GM12878 (cell line): ENCODE measurements at regions not wholly inside any gene's neighbourhood (a gene's known extent, or its start where the extent isn't known, plus 50 kb on each side); places are given as distances from the start of the nearest gene placed in this dataset.

Source experiments
- ATAC-seq: fragments of 200-7000 bp; cut with Tn5 transposase; 3 replicates; pipeline ENCODE4 v1.9.1; 2020; ENCODE audit warnings: mild to moderate bottlenecking, moderate library complexity
- BruUV-seq: library from RNA; stranded (reverse); fragments of 400-500 nt; replicated peaks from 2 replicates; lab custom pipeline; 2021; lab: Mats Ljungman, UMichigan
- CTCF ChIA-PET: fragments of 300-600 bp; sonication (Branson Sonifier 250); formaldehyde crosslinking; extraction: SDS; loops from one replicate; lab custom pipeline; 2021; ENCODE audit warnings: inconsistent platforms; lab: Yijun Ruan, JAX
- POLR2A ChIA-PET: fragments of 350-600 bp; formaldehyde crosslinking; extraction: SDS; loops from one replicate; lab custom pipeline; 2021; ENCODE audit warnings: inconsistent platforms; lab: Charles Lee
- RAD21 ChIA-PET: fragments of 300-600 bp; sonication (Branson Sonifier 250); formaldehyde crosslinking; loops from one replicate; lab custom pipeline; 2023; ENCODE audit warnings: antibody characterized with exemption; ENCODE audit not compliant: unreplicated experiment; lab: Charles Lee
- SMC1A ChIA-PET: fragments of 300-600 bp; sonication (Branson Sonifier 250); formaldehyde crosslinking; loops from one replicate; lab custom pipeline; 2023; ENCODE audit not compliant: unreplicated experiment, uncharacterized antibody; lab: Charles Lee
- DNase-seq: peaks from one replicate; pipeline ENCODE4 v3.0.0-alpha.2; 2011; ENCODE audit warnings: low read depth, low spot score
- FAIRE-seq: peaks from 3 replicates; lab custom pipeline; 2011; peaks lifted over from hg19 to GRCh38; lab: Jason Lieb, UNC
- H2AFZ ChIP-seq: 2 replicates; pipeline ENCODE4 v1.6.0; 2011; ENCODE audit warnings: low read depth, low read length, control low read depth; ENCODE audit not compliant: control insufficient read depth
- H3K27ac ChIP-seq: 2 replicates; pipeline ENCODE4 v1.5.1; 2011; ENCODE audit warnings: control low read depth; ENCODE audit not compliant: control insufficient read depth, insufficient read depth
- H3K27me3 ChIP-seq, 2 experiments: replicated peaks in 1 of 2; 2 replicates each; pipeline versions ENCODE4 v1.6.0 to v1.6.1; 2011; ENCODE audit warnings: low read length in 1 of 2; ENCODE audit not compliant: control insufficient read depth in 2 of 2, insufficient read depth in 2 of 2
- H3K36me3 ChIP-seq, 2 experiments: 2 replicates each; pipeline ENCODE4 v1.5.1; 2011; ENCODE audit warnings: low read length in 1 of 2; ENCODE audit not compliant: control insufficient read depth in 2 of 2, insufficient read depth in 2 of 2
- H3K4me1 ChIP-seq: 2 replicates; pipeline ENCODE4 v1.6.1; 2011; ENCODE audit warnings: mild to moderate bottlenecking, low read length, moderate library complexity, mixed read lengths; ENCODE audit not compliant: control insufficient read depth, insufficient read depth
- H3K4me2 ChIP-seq: 2 replicates; pipeline ENCODE4 v1.6.0; 2011; ENCODE audit warnings: control low read depth; ENCODE audit not compliant: control insufficient read depth, insufficient read depth
- H3K4me3 ChIP-seq: fragments of 200-600 bp; sonication (generic); 2 replicates; pipeline ENCODE4 v1.5.1; 2016
- H3K79me2 ChIP-seq: 2 replicates; pipeline ENCODE4 v1.6.0; 2011; ENCODE audit warnings: low read length; ENCODE audit not compliant: control insufficient read depth, insufficient read depth
- H3K9ac ChIP-seq: 2 replicates; pipeline ENCODE4 v1.8.0; 2011; ENCODE audit warnings: low read length, control low read depth, mixed read lengths; ENCODE audit not compliant: control insufficient read depth, insufficient read depth
- H3K9me3 ChIP-seq: replicated peaks from 3 replicates; pipeline ENCODE4 v1.5.1; 2011; ENCODE audit warnings: mild to moderate bottlenecking, low read length; ENCODE audit not compliant: control insufficient read depth, insufficient read depth
- H4K20me1 ChIP-seq: 2 replicates; pipeline ENCODE4 v1.6.0; 2011; ENCODE audit not compliant: control insufficient read depth, insufficient read depth
- CBX5 ChIP-seq: sonication (generic); IDR thresholded peaks from 2 replicates; pipeline ENCODE4 v1.6.1; 2016; ENCODE audit warnings: low read depth, moderate library complexity, mild to moderate bottlenecking, inconsistent platforms
- IKZF2 ChIP-seq, 2 experiments: fragments of 450-650 bp; IDR thresholded peaks; 2 replicates each; pipeline ENCODE4 v1.6.1; 2017; ENCODE audit warnings: mild to moderate bottlenecking in 2 of 2, moderate library complexity in 2 of 2
- JUNB ChIP-seq: IDR thresholded peaks from 2 replicates; pipeline ENCODE4 v1.6.1; 2016; ENCODE audit warnings: antibody characterized with exemption, mild to moderate bottlenecking
- MEF2B ChIP-seq: fragments of 450-650 bp; IDR thresholded peaks from 2 replicates; pipeline ENCODE4 v1.6.1; 2018; ENCODE audit warnings: mild to moderate bottlenecking, moderate library complexity; ENCODE audit not compliant: partially characterized antibody, poor library complexity, severe bottlenecking
- NFYB ChIP-seq: IDR thresholded peaks from 2 replicates; pipeline ENCODE4 v1.6.1; 2011; ENCODE audit warnings: low read depth, mild to moderate bottlenecking, low read length, improper control_type of control experiment, moderate library complexity; ENCODE audit not compliant: insufficient read depth
- TARDBP ChIP-seq: IDR thresholded peaks from 2 replicates; pipeline ENCODE4 v1.6.1; 2016; ENCODE audit warnings: borderline replicate concordance
- ZNF687 ChIP-seq: fragments of 450-650 bp; IDR thresholded peaks from 2 replicates; pipeline ENCODE4 v1.6.1; 2017; ENCODE audit warnings: mild to moderate bottlenecking, moderate library complexity
- WGBS: methylation state at CpG from one replicate; pipeline ENCODE4 v1.1.6; 2016; ENCODE audit warnings: low lambda C conversion rate; ENCODE audit not compliant: insufficient replicate concordance, insufficient coverage; ENCODE audit errors: missing lambda C conversion rate; 5-methylcytosine and 5-hydroxymethylcytosine counted together
- in situ Hi-C: fragments of 300-500 bp; cut with MboI; formaldehyde crosslinking; loops from 9 replicates; pipeline ENCODE4 v1.14.3; 2018; ENCODE audit warnings: mixed read lengths
- intact Hi-C: fragments of 100-400 bp; cut with micrococcal nuclease; formaldehyde crosslinking; loops from one replicate; pipeline ENCODE4 v1.14.2; 2022; ENCODE audit not compliant: unreplicated experiment
- TF ChIP-seq, protein P1 (sequence below): IDR thresholded peaks from 2 replicates; pipeline ENCODE4 v1.6.1; 2011; ENCODE audit warnings: borderline replicate concordance, low read depth, mild to moderate bottlenecking, moderate library complexity, mixed read lengths, low read length; ENCODE audit not compliant: insufficient read depth; ENCODE audit errors: extremely low read length
- TF ChIP-seq, protein P2 (sequence below): fragments of 450-650 bp; IDR thresholded peaks from 2 replicates; pipeline ENCODE4 v1.6.1; 2016; ENCODE audit warnings: mild to moderate bottlenecking

GRCh38 chr6:27759930-27760329, 152.3 kb downstream of the OR2B2 start:
- Histone ChIP-seq H3K4me1 (peaks cover 26% of the 10 kb centered on the region), H3K4me2 (peak overlapping the region; percentile 54)
- TF ChIP-seq, protein P1, sequence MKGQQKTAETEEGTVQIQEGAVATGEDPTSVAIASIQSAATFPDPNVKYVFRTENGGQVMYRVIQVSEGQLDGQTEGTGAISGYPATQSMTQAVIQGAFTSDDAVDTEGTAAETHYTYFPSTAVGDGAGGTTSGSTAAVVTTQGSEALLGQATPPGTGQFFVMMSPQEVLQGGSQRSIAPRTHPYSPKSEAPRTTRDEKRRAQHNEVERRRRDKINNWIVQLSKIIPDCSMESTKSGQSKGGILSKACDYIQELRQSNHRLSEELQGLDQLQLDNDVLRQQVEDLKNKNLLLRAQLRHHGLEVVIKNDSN, result no peak
- TF ChIP-seq IKZF2 (IDR thresholded peaks at IDR 0.05) (peak in 1 of 2 experiments; percentile 23; a peak in 1 of 4 replicates), NFYB (peak; percentile 44; the same call in 1 of the 2 replicates), CBX5 (no peak), ZNF687 (0 out of 2 replicates have a peak, but pooled peaks have one; percentile 38), JUNB (peak; percentile 72), MEF2B (peak; percentile 62), TARDBP (no peak)
- TF ChIP-seq, protein P2, sequence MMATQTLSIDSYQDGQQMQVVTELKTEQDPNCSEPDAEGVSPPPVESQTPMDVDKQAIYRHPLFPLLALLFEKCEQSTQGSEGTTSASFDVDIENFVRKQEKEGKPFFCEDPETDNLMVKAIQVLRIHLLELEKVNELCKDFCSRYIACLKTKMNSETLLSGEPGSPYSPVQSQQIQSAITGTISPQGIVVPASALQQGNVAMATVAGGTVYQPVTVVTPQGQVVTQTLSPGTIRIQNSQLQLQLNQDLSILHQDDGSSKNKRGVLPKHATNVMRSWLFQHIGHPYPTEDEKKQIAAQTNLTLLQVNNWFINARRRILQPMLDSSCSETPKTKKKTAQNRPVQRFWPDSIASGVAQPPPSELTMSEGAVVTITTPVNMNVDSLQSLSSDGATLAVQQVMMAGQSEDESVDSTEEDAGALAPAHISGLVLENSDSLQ, result peak; percentile 39; the same call in 1 of the 2 replicates
- TF ChIP-seq, all 136 proteins: peak for 6
- peak overlapping the region; percentile 61 for H2AFZ ChIP-seq
- in situ Hi-C loops (loop anchor here (25.0 kb wide), 1 partner anchor 248 kb away; no protein-coding TSS in a partner anchor), intact Hi-C loops (no loop called here)
- FAIRE-seq (peak; percentile 35), DNase-seq (no peak), ATAC-seq (peak; percentile 53)
- no peaks in the 10 kb centered on the region for H3K9me3 ChIP-seq
- H4K20me1 ChIP-seq, result no peaks in the 10 kb centered on the region
- POLR2A ChIA-PET, result interaction anchor here (0.7 to 2.5 kb wide), 5 partner anchors 13 to 66 kb away, joined by 3 to 12 read pairs (median 5); no protein-coding TSS in a partner anchor
- CTCF ChIA-PET, result interaction anchor here (0.8 to 13.3 kb wide), 6 partner anchors 12 to 583 kb away, joined by 3 to 193 read pairs (median 4); no protein-coding TSS in a partner anchor
- H3K36me3 ChIP-seq, result no peaks in the 10 kb centered on the region
- H3K9ac ChIP-seq, result peak overlapping the region; percentile 52
- RAD21 ChIA-PET, result interaction anchor here (0.6 to 5.5 kb wide), 6 partner anchors 8 to 105 kb away, joined by 3 to 43 read pairs (median 10); no protein-coding TSS in a partner anchor
- H3K27ac ChIP-seq, result peak overlapping the region; percentile 66
- 26% methylated on average over 1 of the region's 1 CpG for WGBS
- H3K27me3 ChIP-seq, result no peaks in the 10 kb centered on the region
- peaks cover 6% of the 10 kb centered on the region for H3K79me2 ChIP-seq
- no TSS peak for BruUV-seq
- H3K4me3 ChIP-seq, result no peak overlapping the region
- SMC1A ChIA-PET, result interaction anchor here (1.0 to 6.0 kb wide), 8 partner anchors 12 to 1567 kb away, joined by 3 to 93 read pairs (median 4); a partner anchor contains a TSS
